SK-N-SH (cell line): ENCODE measurements at regions not wholly inside any gene's neighbourhood (a gene's known extent, or its start where the extent isn't known, plus 50 kb on each side); places are given as distances from the start of the nearest gene placed in this dataset.

Experiments used
- CTCF ChIA-PET: fragments of 300-600, 350-600 bp; formaldehyde crosslinking; extraction: SDS; loops from one replicate; lab custom pipeline; 2021; lab: Yijun Ruan, JAX
- POLR2A ChIA-PET: fragments of 350-600 bp; sonication (Branson Sonifier 250); formaldehyde crosslinking; extraction: SDS; loops from one replicate; lab custom pipeline; 2020; ENCODE audit warnings: antibody characterized with exemption, inconsistent platforms; lab: Yijun Ruan, JAX
- DNase-seq: peaks from one replicate; pipeline ENCODE4 v3.0.0; 2012
- H2AFZ ChIP-seq: fragments of 200-600 bp; sonication (generic); 2 replicates; pipeline ENCODE4 v1.8.1; 2016; ENCODE audit warnings: antibody characterized with exemption, mild to moderate bottlenecking, low read depth
- H3F3A ChIP-seq: fragments of 200-600 bp; sonication (generic); replicated peaks from 2 replicates; pipeline ENCODE3; 2016; ENCODE audit warnings: antibody characterized with exemption, mild to moderate bottlenecking; ENCODE audit not compliant: insufficient read depth
- H3K27ac ChIP-seq, 2 experiments: fragments of 200-500 bp in 1 of 2; fragments of 200-600 bp in 1 of 2; sonication (Bioruptor generic) in 1 of 2; sonication (generic), shearing (Covaris generic) in 1 of 2; 2 replicates each; pipeline versions ENCODE4 v1.5.1 to v1.6.1; 2014 to 2016; ENCODE audit warnings: low read depth in 2 of 2, inconsistent platforms in 1 of 2, low read length in 1 of 2, mild to moderate bottlenecking in 1 of 2, mixed read lengths in 1 of 2
- H3K27me3 ChIP-seq: fragments of 200-600 bp; sonication (generic), shearing (Covaris generic); 2 replicates; pipeline ENCODE4 v1.6.1; 2016; ENCODE audit warnings: mixed run types; ENCODE audit not compliant: insufficient read depth
- H3K36me3 ChIP-seq, 2 experiments: fragments of 200-500 bp in 1 of 2; fragments of 200-600 bp in 1 of 2; sonication (Bioruptor generic) in 1 of 2; sonication (generic) in 1 of 2; replicated peaks in 1 of 2; 2 replicates each; pipeline versions ENCODE3 to v1.5.1; 2014 to 2016; ENCODE audit warnings: low read length in 1 of 2, mild to moderate bottlenecking in 1 of 2; ENCODE audit not compliant: insufficient read depth in 2 of 2, control insufficient read depth in 1 of 2
- H3K4me1 ChIP-seq, 2 experiments: fragments of 200-500 bp in 1 of 2; fragments of 200-600 bp in 1 of 2; sonication (Bioruptor generic) in 1 of 2; sonication (generic), shearing (Covaris generic) in 1 of 2; 2 replicates each; pipeline versions ENCODE4 v1.5.1 to v1.6.1; 2014 to 2016; ENCODE audit warnings: low read depth in 1 of 2, low read length in 1 of 2, mixed run types in 1 of 2; ENCODE audit not compliant: insufficient read depth in 2 of 2, control insufficient read depth in 1 of 2
- H3K4me2 ChIP-seq: fragments of 200-600 bp; sonication (generic), shearing (Covaris generic); 2 replicates; pipeline ENCODE4 v1.6.1; 2017; ENCODE audit warnings: mixed run types
- H3K4me3 ChIP-seq, 2 experiments: fragments of 200-500 bp in 1 of 2; fragments of 200-600 bp in 1 of 2; sonication (Bioruptor generic) in 1 of 2; sonication (generic), shearing (Covaris generic) in 1 of 2; 2 replicates each; pipeline versions ENCODE4 v1.5.1 to v1.8.1; 2014 to 2016; ENCODE audit warnings: low read depth in 2 of 2, inconsistent platforms in 1 of 2, low read length in 1 of 2, mild to moderate bottlenecking in 1 of 2, mixed read lengths in 1 of 2, moderate library complexity in 1 of 2
- H3K79me2 ChIP-seq: fragments of 200-600 bp; sonication (generic); 2 replicates; pipeline ENCODE4 v1.8.1; 2017; ENCODE audit warnings: mild to moderate bottlenecking; ENCODE audit not compliant: insufficient read depth
- H3K9ac ChIP-seq: fragments of 200-600 bp; sonication (generic); 2 replicates; pipeline ENCODE4 v1.6.1; 2017; ENCODE audit warnings: mixed run types
- H3K9me2 ChIP-seq: fragments of 200-600 bp; sonication (generic); 2 replicates; pipeline ENCODE4 v1.6.1; 2017; ENCODE audit warnings: mixed run types
- H3K9me3 ChIP-seq: fragments of 200-600 bp; sonication (generic); 2 replicates; pipeline ENCODE4 v1.6.1; 2017; ENCODE audit warnings: mixed run types, mild to moderate bottlenecking, moderate library complexity
- H4K20me1 ChIP-seq: fragments of 200-600 bp; sonication (generic); 2 replicates; pipeline ENCODE4 v1.6.1; 2017; ENCODE audit warnings: mild to moderate bottlenecking, mixed run types; ENCODE audit not compliant: insufficient read depth
- ELF1 ChIP-seq: IDR thresholded peaks from 2 replicates; pipeline ENCODE4 v1.4.0; 2012
- EP300 ChIP-seq, 2 experiments: IDR thresholded peaks; 2 replicates each; pipeline versions ENCODE4 v1.4.0 to v1.6.1; 2012; ENCODE audit warnings: borderline replicate concordance in 1 of 2, low read depth in 1 of 2, low read length in 1 of 2
- EZH2phosphoT487 ChIP-seq: fragments of 200-600 bp; sonication (generic); IDR thresholded peaks from 2 replicates; pipeline ENCODE4 v1.6.1; 2017; ENCODE audit warnings: low read depth, mixed run types, mild to moderate bottlenecking, antibody characterized with exemption, moderate library complexity, borderline replicate concordance
- FOSL2 ChIP-seq: IDR thresholded peaks from 2 replicates; pipeline ENCODE4 v1.4.0; 2012; ENCODE audit warnings: low read depth, mild to moderate bottlenecking, moderate library complexity, borderline replicate concordance
- FOXM1 ChIP-seq: IDR thresholded peaks from 2 replicates; pipeline ENCODE4 v1.4.0; 2012; ENCODE audit warnings: low read depth, mild to moderate bottlenecking
- GATA2 ChIP-seq: sonication (generic); formaldehyde crosslinking; IDR thresholded peaks from 2 replicates; pipeline ENCODE4 v1.5.0; 2020; ENCODE audit warnings: mild to moderate bottlenecking, missing genetic modification reagents
- IRF3 ChIP-seq: fragments of 150-350 bp; IDR thresholded peaks from 2 replicates; pipeline ENCODE4 v1.6.1; 2016; ENCODE audit warnings: mild to moderate bottlenecking, low read depth, low read length
- MEF2A ChIP-seq: IDR thresholded peaks from 2 replicates; pipeline ENCODE4 v1.4.0; 2012; ENCODE audit warnings: low read depth, borderline replicate concordance
- MXI1 ChIP-seq: IDR thresholded peaks from 2 replicates; pipeline ENCODE4 v1.6.1; 2012; ENCODE audit warnings: mild to moderate bottlenecking, low read depth, low read length, improper control_type of control experiment
- NFIC ChIP-seq: IDR thresholded peaks from 2 replicates; pipeline ENCODE4 v1.4.0; 2012; ENCODE audit warnings: borderline replicate concordance
- PBX3 ChIP-seq: IDR thresholded peaks from 2 replicates; pipeline ENCODE4; 2012
- POLR2AphosphoS5 ChIP-seq: IDR thresholded peaks from 2 replicates; pipeline ENCODE4 v1.6.1; 2012; ENCODE audit warnings: low read depth, low read length
- RAD21 ChIP-seq: IDR thresholded peaks from 2 replicates; pipeline ENCODE4 v1.6.1; 2012; ENCODE audit warnings: mild to moderate bottlenecking, low read length
- RCOR1 ChIP-seq: fragments of 150-350 bp; IDR thresholded peaks from 2 replicates; pipeline ENCODE4 v1.6.1; 2017; ENCODE audit warnings: antibody characterized with exemption, low read length
- REST ChIP-seq: IDR thresholded peaks from 2 replicates; pipeline ENCODE4 v1.6.1; 2012; ENCODE audit warnings: mild to moderate bottlenecking, low read depth, low read length, moderate library complexity
- RXRA ChIP-seq: IDR thresholded peaks from 2 replicates; pipeline ENCODE4 v1.4.0; 2012; ENCODE audit warnings: low read depth, mild to moderate bottlenecking, borderline replicate concordance
- SIN3A ChIP-seq: IDR thresholded peaks from 2 replicates; pipeline ENCODE4 v1.6.1; 2012; ENCODE audit warnings: low read depth, mild to moderate bottlenecking, low read length, moderate library complexity, borderline replicate concordance
- TCF12 ChIP-seq: IDR thresholded peaks from 2 replicates; pipeline ENCODE4 v1.4.0; 2012
- YY1 ChIP-seq: IDR thresholded peaks from 2 replicates; pipeline ENCODE4 v1.4.0; 2012; ENCODE audit warnings: low read depth, mild to moderate bottlenecking
- WGBS: methylation state at CpG from one replicate; pipeline ENCODE4 v1.1.6; 2017; ENCODE audit warnings: low lambda C conversion rate; 5-methylcytosine and 5-hydroxymethylcytosine counted together

- no peaks in the 10 kb centered on the region for H3K9me3 ChIP-seq
- H3F3A ChIP-seq = no peaks in the 10 kb centered on the region
- H3K27ac ChIP-seq = no peak overlapping the region
- ChIA-PET POLR2A (no interaction called here), CTCF (no interaction called here)
- WGBS = 17% methylated on average over 6 of the region's 6 CpGs
- H3K4me2 ChIP-seq = no peak overlapping the region
- no peaks in the 10 kb centered on the region for H3K36me3 ChIP-seq
- H2AFZ ChIP-seq = no peak overlapping the region
- peak; percentile 94 for TF ChIP-seq REST
- TF ChIP-seq FOSL2 = no peak
- no peak for DNase-seq
- no peaks in the 10 kb centered on the region for H4K20me1 ChIP-seq
- no peak overlapping the region for H3K4me3 ChIP-seq
- no peak overlapping the region for H3K9ac ChIP-seq
- no peaks in the 10 kb centered on the region for H3K79me2 ChIP-seq
- no peaks in the 10 kb centered on the region for H3K4me1 ChIP-seq
- peaks cover 60% of the 10 kb centered on the region for H3K27me3 ChIP-seq
- H3K9me2 ChIP-seq = 0 out of 2 replicates have a peak, but pooled peaks cover 5% of the 10 kb centered on the region
Observed at GRCh38 chr7:156386097-156386496, 254.5 kb upstream of the RNF32 start.

GRCh38 chr7:156384706-156385105 is 255.9 kb upstream of the RNF32 start:
- no peak overlapping the region for H3K4me2 ChIP-seq
- H3K27ac ChIP-seq = no peak overlapping the region
- H3K4me3 ChIP-seq = no peak overlapping the region
- no peaks in the 10 kb centered on the region for H4K20me1 ChIP-seq
- no peaks in the 10 kb centered on the region for H3K79me2 ChIP-seq
- ChIA-PET POLR2A (no interaction called here), CTCF (no interaction called here)
- no peaks in the 10 kb centered on the region for H3K4me1 ChIP-seq
- TF ChIP-seq FOXM1 (no peak), GATA2 (CRISPR knock-in tag) (no peak), RAD21 (no peak), MXI1 (no peak), ELF1 (no peak), RCOR1 (no peak), POLR2AphosphoS5 (no peak), IRF3 (no peak), EZH2phosphoT487 (no peak), RXRA (no peak), PBX3 (no peak), EP300 (IDR thresholded peaks at IDR 0.05; ENCODE audit: borderline replicate concordance in 1 of 2, low read depth in 1 of 2, low read length in 1 of 2) (no peak), YY1 (no peak), TCF12 (no peak), NFIC (no peak), SIN3A (no peak), MEF2A (no peak), REST (no peak)
- TF ChIP-seq, all 33 proteins: peak for 0
- WGBS = 9% methylated on average over 14 of the region's 14 CpGs
- Histone ChIP-seq H3K9me2 (0 out of 2 replicates have a peak, but pooled peaks cover 5% of the 10 kb centered on the region), H3F3A (no peaks in the 10 kb centered on the region), H2AFZ (no peak overlapping the region), H3K9me3 (no peaks in the 10 kb centered on the region), H3K36me3 (no peaks in the 10 kb centered on the region), H3K9ac (no peak overlapping the region), H3K27me3 (peaks cover 63% of the 10 kb centered on the region)
- no peak for DNase-seq
